GM23338 (cell line): ENCODE measurements at regions not wholly inside any gene's neighbourhood (a gene's known extent, or its start where the extent isn't known, plus 50 kb on each side); places are given as distances from the start of the nearest gene placed in this dataset.

ENCODE experiments used
- CREB1 ChIP-seq: fragments of 250-450 bp; sonication (Bioruptor Pico); IDR thresholded peaks from 2 replicates; pipeline ENCODE4 v1.5.0; 2020; ENCODE audit warnings: low read depth, mild to moderate bottlenecking, moderate library complexity
- CTCF ChIP-seq, 2 experiments: fragments of 200-600 bp in 1 of 2; sonication (generic) in 1 of 2; conservative IDR thresholded peaks; 2 replicates each; pipeline versions ENCODE4 v1.5.1 to v1.6.1; 2016 to 2017; ENCODE audit warnings: antibody characterized with exemption in 2 of 2, low read depth in 2 of 2, mild to moderate bottlenecking in 2 of 2, moderate library complexity in 1 of 2
- EZH2 ChIP-seq: fragments of 200-600 bp; sonication (generic); IDR thresholded peaks from one replicate; pipeline ENCODE4 v1.8.0; 2017; ENCODE audit warnings: antibody characterized with exemption, mild to moderate bottlenecking, low read depth; ENCODE audit not compliant: unreplicated experiment
- EZH2phosphoT487 ChIP-seq: fragments of 200-600 bp; sonication (generic); IDR thresholded peaks from one replicate; pipeline ENCODE4 v1.8.1; 2018; ENCODE audit warnings: antibody characterized with exemption; ENCODE audit not compliant: unreplicated experiment
- JUNB ChIP-seq: IDR thresholded peaks from one replicate; pipeline ENCODE4 v1.6.1; 2016; ENCODE audit warnings: antibody characterized with exemption; ENCODE audit not compliant: unreplicated experiment
- NANOG ChIP-seq: IDR thresholded peaks from 2 replicates; pipeline ENCODE4 v1.6.1; 2016; ENCODE audit warnings: antibody characterized with exemption, borderline replicate concordance
- POLR2AphosphoS5 ChIP-seq: IDR thresholded peaks from 2 replicates; pipeline ENCODE4 v1.6.1; 2016; ENCODE audit warnings: antibody characterized with exemption, low read depth
- REST ChIP-seq: IDR thresholded peaks from one replicate; pipeline ENCODE4 v1.6.1; 2018; ENCODE audit warnings: antibody characterized with exemption; ENCODE audit not compliant: unreplicated experiment
- STAT1 ChIP-seq: IDR thresholded peaks from one replicate; pipeline ENCODE4 v1.6.1; 2016; ENCODE audit warnings: antibody characterized with exemption; ENCODE audit not compliant: unreplicated experiment
- ZNF114 ChIP-seq: fragments of 250-450 bp; sonication (Bioruptor Pico); IDR thresholded peaks from 2 replicates; pipeline ENCODE4 v1.5.0; 2020; ENCODE audit warnings: mild to moderate bottlenecking, moderate library complexity
- ZNF331 ChIP-seq: fragments of 250-450 bp; sonication (Bioruptor Pico); IDR thresholded peaks from 2 replicates; pipeline ENCODE4 v1.5.0; 2020; ENCODE audit warnings: low read depth, mild to moderate bottlenecking, moderate library complexity
- TF ChIP-seq, protein P1 (sequence below): IDR thresholded peaks from 2 replicates; pipeline ENCODE4 v1.6.1; 2016; ENCODE audit warnings: antibody characterized with exemption

DNA sequence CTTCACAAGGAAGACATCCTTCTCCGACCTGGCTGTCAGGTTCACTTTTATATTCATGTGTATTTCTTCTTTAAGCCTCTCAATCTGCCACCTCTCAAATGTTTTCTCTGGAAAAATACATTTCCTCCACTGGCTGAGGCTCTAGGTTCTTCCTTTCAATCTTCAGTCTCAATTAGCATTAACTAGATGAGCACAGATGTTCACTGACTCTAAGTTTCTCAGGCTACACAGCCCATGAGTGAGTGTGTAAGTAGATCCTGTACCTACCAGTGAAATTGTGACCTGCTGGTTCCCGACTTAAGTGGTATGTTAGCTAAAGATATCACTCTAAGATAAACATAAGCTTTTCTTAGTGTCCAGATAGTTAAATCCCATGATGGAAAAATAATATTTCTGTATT is 206.9 kb downstream of the ADAMTS15 start:
- no peak for TF ChIP-seq CTCF (conservative IDR thresholded peaks at IDR 0.05; ENCODE audit: low read depth in 2 of 2)
- TF ChIP-seq NANOG, result no peak
- TF ChIP-seq POLR2AphosphoS5, result no peak
- TF ChIP-seq JUNB, result no peak
- no peak for TF ChIP-seq EZH2
- TF ChIP-seq CREB1 (CRISPR knock-in tag), result no peak
- TF ChIP-seq EZH2phosphoT487, result no peak
- TF ChIP-seq ZNF331 (CRISPR knock-in tag), result no peak
- TF ChIP-seq REST, result no peak
- TF ChIP-seq, protein P1, sequence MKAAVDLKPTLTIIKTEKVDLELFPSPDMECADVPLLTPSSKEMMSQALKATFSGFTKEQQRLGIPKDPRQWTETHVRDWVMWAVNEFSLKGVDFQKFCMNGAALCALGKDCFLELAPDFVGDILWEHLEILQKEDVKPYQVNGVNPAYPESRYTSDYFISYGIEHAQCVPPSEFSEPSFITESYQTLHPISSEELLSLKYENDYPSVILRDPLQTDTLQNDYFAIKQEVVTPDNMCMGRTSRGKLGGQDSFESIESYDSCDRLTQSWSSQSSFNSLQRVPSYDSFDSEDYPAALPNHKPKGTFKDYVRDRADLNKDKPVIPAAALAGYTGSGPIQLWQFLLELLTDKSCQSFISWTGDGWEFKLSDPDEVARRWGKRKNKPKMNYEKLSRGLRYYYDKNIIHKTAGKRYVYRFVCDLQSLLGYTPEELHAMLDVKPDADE, result no peak
- no peak for TF ChIP-seq STAT1
- TF ChIP-seq ZNF114 (CRISPR knock-in tag), result no peak
